ENCODE measurements at regions not wholly inside any gene's neighbourhood (a gene's known extent, or its start where the extent isn't known, plus 50 kb on each side); places are given as distances from the start of the nearest gene placed in this dataset.

DNA sequence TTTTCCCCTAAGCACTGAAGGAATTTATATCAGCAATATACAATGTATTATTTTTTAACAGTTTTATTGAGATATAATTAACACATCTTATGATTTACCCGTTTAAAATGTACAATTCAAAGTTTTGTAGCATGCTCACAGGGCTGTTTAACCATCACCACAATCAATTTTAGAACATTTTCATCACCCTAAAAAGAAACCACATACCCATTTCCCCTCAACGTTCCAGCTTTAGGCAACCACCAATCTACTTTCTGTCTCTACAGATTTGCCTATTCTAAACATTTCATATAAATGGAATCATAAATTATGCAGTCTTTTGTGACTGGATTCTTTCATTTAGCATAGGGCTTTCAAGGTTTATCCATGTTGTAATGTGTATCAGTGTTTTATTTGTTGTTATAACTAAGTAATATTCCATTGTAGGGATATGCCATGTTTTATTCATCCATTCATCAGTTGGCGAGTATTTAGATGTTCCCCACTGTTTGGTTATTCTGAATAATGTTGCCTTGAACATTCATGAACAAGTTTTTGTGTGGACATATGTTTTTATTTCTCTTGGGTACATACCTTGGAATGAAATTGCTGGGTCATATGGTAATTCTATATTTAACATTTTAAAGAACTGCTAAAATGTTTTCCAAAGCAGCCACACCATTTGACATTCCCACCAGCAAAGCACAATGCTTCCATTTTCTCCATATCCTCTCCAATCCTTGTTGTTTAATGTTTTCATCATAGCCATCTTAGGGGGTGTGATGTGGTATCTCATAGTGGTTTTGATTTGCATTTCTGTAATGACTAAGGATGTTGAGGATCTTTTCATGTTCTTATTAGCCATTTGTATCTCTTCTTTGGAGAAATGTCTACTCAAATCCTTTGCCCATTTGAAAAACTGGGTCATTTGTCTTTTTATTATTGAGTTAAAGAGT, 188.5 kb downstream of the TM2D1 start:
- no peaks in the 10 kb centered on the region for H3K4me1 ChIP-seq (ENCODE audit: control insufficient read depth, insufficient read depth, low read length)
- H3K4me3 ChIP-seq (ENCODE audit: low read depth, low read length), result no peak overlapping the region
- no peaks in the 10 kb centered on the region for H3K9me3 ChIP-seq (ENCODE audit: control insufficient read depth, insufficient read depth, low read depth, low read length)
- TF ChIP-seq OSR2 (tag by site-specific recombination; IDR thresholded peaks at IDR 0.05) (no peak), ZNF660 (tag by site-specific recombination; IDR thresholded peaks at IDR 0.05) (no peak)
- no peak overlapping the region for H3K27ac ChIP-seq (ENCODE audit: extremely low read depth, low read depth, low read length)
- ChIA-PET CTCF (no interaction called here), POLR2A (no interaction called here)
- no peaks in the 10 kb centered on the region for H3K36me3 ChIP-seq (ENCODE audit: control insufficient read depth in 2 of 2, insufficient read depth in 1 of 2, low read length in 2 of 2)

DNA sequence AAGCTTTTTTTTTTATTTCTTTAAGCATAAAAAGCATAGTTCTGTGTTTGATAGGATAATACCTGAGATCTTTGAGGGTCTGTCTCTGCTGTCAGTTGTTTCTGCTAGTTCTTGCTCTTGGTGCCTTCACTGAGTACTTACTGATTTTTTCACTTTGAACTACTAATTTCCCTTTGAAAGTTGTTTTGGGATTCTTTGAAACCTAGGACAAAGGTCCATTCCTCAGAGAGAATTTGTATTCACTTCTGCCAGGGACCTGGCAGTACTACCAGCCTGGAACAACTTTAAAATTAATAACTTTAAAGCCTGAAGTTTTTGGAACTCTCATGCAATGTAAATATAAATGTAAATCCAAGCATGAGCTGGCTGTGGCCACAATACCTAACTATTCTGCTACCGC, 190.1 kb downstream of the TM2D1 start:
- ChIA-PET CTCF (interaction anchor here (0.5 to 1.2 kb wide), 3 partner anchors 10 to 195 kb away, joined by 3 to 5 read pairs (median 3); no protein-coding TSS in a partner anchor), POLR2A (no interaction called here)
- TF ChIP-seq SETDB1 (IDR thresholded peaks at IDR 0.05; ENCODE audit: insufficient read length, low read length) (no peak), MYNN (tag by site-specific recombination; IDR thresholded peaks at IDR 0.05; ENCODE audit: borderline replicate concordance) (no peak), ZEB2 (tag by site-specific recombination; IDR thresholded peaks at IDR 0.05) (no peak), PRDM6 (tag by site-specific recombination; IDR thresholded peaks at IDR 0.05) (no peak), ZBTB8A (tag by site-specific recombination; IDR thresholded peaks at IDR 0.05) (no peak), ZFP41 (tag by site-specific recombination; IDR thresholded peaks at IDR 0.05; ENCODE audit: borderline replicate concordance) (no peak), GLI2 (tag by site-specific recombination; IDR thresholded peaks at IDR 0.05; ENCODE audit: borderline replicate concordance, low read depth) (no peak), ZNF423 (tag by site-specific recombination; IDR thresholded peaks at IDR 0.05) (no peak)
- TF ChIP-seq, protein P1, sequence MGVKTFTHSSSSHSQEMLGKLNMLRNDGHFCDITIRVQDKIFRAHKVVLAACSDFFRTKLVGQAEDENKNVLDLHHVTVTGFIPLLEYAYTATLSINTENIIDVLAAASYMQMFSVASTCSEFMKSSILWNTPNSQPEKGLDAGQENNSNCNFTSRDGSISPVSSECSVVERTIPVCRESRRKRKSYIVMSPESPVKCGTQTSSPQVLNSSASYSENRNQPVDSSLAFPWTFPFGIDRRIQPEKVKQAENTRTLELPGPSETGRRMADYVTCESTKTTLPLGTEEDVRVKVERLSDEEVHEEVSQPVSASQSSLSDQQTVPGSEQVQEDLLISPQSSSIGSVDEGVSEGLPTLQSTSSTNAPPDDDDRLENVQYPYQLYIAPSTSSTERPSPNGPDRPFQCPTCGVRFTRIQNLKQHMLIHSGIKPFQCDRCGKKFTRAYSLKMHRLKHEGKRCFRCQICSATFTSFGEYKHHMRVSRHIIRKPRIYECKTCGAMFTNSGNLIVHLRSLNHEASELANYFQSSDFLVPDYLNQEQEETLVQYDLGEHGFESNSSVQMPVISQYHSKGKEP (tag by site-specific recombination; IDR thresholded peaks at IDR 0.05), result no peak

GRCh38 chr1:61533546-61533945, 191.4 kb downstream of the TM2D1 start:
- H3K4me1 ChIP-seq (ENCODE audit: control insufficient read depth, insufficient read depth, low read length), result no peaks in the 10 kb centered on the region
- no peak overlapping the region for H3K4me3 ChIP-seq (ENCODE audit: low read depth, low read length)
- no peaks in the 10 kb centered on the region for H3K9me3 ChIP-seq (ENCODE audit: control insufficient read depth, insufficient read depth, low read depth, low read length)
- H3K36me3 ChIP-seq (ENCODE audit: control insufficient read depth in 2 of 2, insufficient read depth in 1 of 2, low read length in 2 of 2), result no peaks in the 10 kb centered on the region
- POLR2A ChIA-PET, result no interaction called here
- CTCF ChIA-PET, result no interaction called here
- H3K27ac ChIP-seq (ENCODE audit: extremely low read depth, low read depth, low read length), result no peak overlapping the region
- TF ChIP-seq ZNF184 (tag by site-specific recombination; IDR thresholded peaks at IDR 0.05) (no peak), OSR2 (tag by site-specific recombination; IDR thresholded peaks at IDR 0.05) (no peak), BCL11A (tag by site-specific recombination; IDR thresholded peaks at IDR 0.05; ENCODE audit: low read depth) (no peak), ZNF837 (tag by site-specific recombination; IDR thresholded peaks at IDR 0.05) (no peak), ZNF785 (tag by site-specific recombination; IDR thresholded peaks at IDR 0.05) (no peak), PRDM10 (tag by site-specific recombination; IDR thresholded peaks at IDR 0.05) (no peak)
- TF ChIP-seq, protein P2, sequence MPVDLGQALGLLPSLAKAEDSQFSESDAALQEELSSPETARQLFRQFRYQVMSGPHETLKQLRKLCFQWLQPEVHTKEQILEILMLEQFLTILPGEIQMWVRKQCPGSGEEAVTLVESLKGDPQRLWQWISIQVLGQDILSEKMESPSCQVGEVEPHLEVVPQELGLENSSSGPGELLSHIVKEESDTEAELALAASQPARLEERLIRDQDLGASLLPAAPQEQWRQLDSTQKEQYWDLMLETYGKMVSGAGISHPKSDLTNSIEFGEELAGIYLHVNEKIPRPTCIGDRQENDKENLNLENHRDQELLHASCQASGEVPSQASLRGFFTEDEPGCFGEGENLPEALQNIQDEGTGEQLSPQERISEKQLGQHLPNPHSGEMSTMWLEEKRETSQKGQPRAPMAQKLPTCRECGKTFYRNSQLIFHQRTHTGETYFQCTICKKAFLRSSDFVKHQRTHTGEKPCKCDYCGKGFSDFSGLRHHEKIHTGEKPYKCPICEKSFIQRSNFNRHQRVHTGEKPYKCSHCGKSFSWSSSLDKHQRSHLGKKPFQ (tag by site-specific recombination; IDR thresholded peaks at IDR 0.05), result no peak
- TF ChIP-seq, protein P3, sequence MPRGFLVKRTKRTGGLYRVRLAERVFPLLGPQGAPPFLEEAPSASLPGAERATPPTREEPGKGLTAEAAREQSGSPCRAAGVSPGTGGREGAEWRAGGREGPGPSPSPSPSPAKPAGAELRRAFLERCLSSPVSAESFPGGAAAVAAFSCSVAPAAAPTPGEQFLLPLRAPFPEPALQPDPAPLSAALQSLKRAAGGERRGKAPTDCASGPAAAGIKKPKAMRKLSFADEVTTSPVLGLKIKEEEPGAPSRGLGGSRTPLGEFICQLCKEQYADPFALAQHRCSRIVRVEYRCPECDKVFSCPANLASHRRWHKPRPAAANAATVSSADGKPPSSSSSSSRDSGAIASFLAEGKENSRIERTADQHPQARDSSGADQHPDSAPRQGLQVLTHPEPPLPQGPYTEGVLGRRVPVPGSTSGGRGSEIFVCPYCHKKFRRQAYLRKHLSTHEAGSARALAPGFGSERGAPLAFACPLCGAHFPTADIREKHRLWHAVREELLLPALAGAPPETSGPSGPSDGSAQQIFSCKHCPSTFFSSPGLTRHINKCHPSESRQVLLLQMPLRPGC (tag by site-specific recombination; IDR thresholded peaks at IDR 0.05), result no peak
- TF ChIP-seq, protein P4, sequence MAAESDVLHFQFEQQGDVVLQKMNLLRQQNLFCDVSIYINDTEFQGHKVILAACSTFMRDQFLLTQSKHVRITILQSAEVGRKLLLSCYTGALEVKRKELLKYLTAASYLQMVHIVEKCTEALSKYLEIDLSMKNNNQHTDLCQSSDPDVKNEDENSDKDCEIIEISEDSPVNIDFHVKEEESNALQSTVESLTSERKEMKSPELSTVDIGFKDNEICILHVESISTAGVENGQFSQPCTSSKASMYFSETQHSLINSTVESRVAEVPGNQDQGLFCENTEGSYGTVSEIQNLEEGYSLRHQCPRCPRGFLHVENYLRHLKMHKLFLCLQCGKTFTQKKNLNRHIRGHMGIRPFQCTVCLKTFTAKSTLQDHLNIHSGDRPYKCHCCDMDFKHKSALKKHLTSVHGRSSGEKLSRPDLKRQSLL (tag by site-specific recombination; IDR thresholded peaks at IDR 0.05), result no peak

More for the DNA sequence above, 190.1 kb downstream of the TM2D1 start:
- Histone ChIP-seq H3K9me3 (ENCODE audit: control insufficient read depth, insufficient read depth, low read depth, low read length) (no peaks in the 10 kb centered on the region), H3K4me3 (ENCODE audit: low read depth, low read length) (no peak overlapping the region), H3K4me1 (ENCODE audit: control insufficient read depth, insufficient read depth, low read length) (no peaks in the 10 kb centered on the region), H3K36me3 (ENCODE audit: control insufficient read depth in 2 of 2, insufficient read depth in 1 of 2, low read length in 2 of 2) (no peaks in the 10 kb centered on the region), H3K27ac (ENCODE audit: extremely low read depth, low read depth, low read length) (no peak overlapping the region)

All from HEK293 (cell line).